Transverse colon (tissue), 4 donors: ENCODE measurements at regions not wholly inside any gene's neighbourhood (a gene's known extent, or its start where the extent isn't known, plus 50 kb on each side); places are given as distances from the start of the nearest gene placed in this dataset.

ENCODE experiments used
- DNase-seq: peaks from one replicate; pipeline ENCODE4 v3.0.0-alpha.2; 2019
- H3K27ac ChIP-seq, 4 donors: fragments of 200-600 bp; sonication (generic); 2 replicates each; pipeline ENCODE4 v1.5.1; 2016 to 2018; ENCODE audit warnings: inconsistent platforms in 4 of 4
- H3K27me3 ChIP-seq: fragments of 200-600 bp; sonication (generic); 2 replicates; pipeline ENCODE4 v1.5.1; 2017; ENCODE audit warnings: inconsistent platforms
- H3K36me3 ChIP-seq, 4 donors: fragments of 200-600 bp; sonication (generic); 2 replicates each; pipeline ENCODE4 v1.5.1; 2017 to 2019; ENCODE audit warnings: inconsistent platforms in 4 of 4
- H3K4me1 ChIP-seq, 4 donors: fragments of 200-600 bp; sonication (generic); 2 replicates each; pipeline ENCODE4 v1.5.1; 2017 to 2020; ENCODE audit warnings: inconsistent platforms in 4 of 4
- H3K4me3 ChIP-seq, 4 donors: fragments of 200-600 bp; sonication (generic); 1 replicate in 1 of 4; 2 replicates in 3 of 4; pipeline versions ENCODE4 v1.5.1 to v1.6.1; 2017 to 2019; ENCODE audit warnings: inconsistent platforms in 4 of 4
- H3K9me3 ChIP-seq, 2 donors: fragments of 200-600 bp; sonication (generic); 2 replicates each; pipeline ENCODE4 v1.5.1; 2017 to 2019; ENCODE audit warnings: inconsistent platforms in 2 of 2
- EP300 ChIP-seq: sonication (generic); formaldehyde crosslinking; IDR thresholded peaks from one replicate; pipeline ENCODE4 v1.6.1; 2017; ENCODE audit warnings: antibody characterized with exemption, low read depth
- POLR2A ChIP-seq: fragments of 450-650 bp; IDR thresholded peaks from one replicate; pipeline ENCODE4 v1.6.1; 2016; ENCODE audit warnings: antibody characterized with exemption, mild to moderate bottlenecking, moderate library complexity
- POLR2AphosphoS5 ChIP-seq, 3 donors: sonication (generic); formaldehyde crosslinking; IDR thresholded peaks; one replicate each; pipeline ENCODE4 v1.6.1; 2016; ENCODE audit warnings: antibody characterized with exemption in 3 of 3
- WGBS, 2 donors: methylation state at CpG; one replicate each; pipeline ENCODE4 v1.1.5; 2018; ENCODE audit warnings: low coverage in 1 of 2; 5-methylcytosine and 5-hydroxymethylcytosine counted together
- in situ Hi-C, 4 donors: fragments of 200-750 bp; cut with MboI; loops; one replicate each; pipeline versions ENCODE4 v1.15.0 to v1.15.1; 2017; ENCODE audit warnings: low sequenced_read_pairs in 3 of 4, low pct_ligation_motif_present in 1 of 4, low pct_unique_long_range_greater_than_20kb in 1 of 4
- intact Hi-C: fragments of 100-400 bp; cut with DNase I; formaldehyde crosslinking; loops from one replicate; pipeline ENCODE4 v1.15.1; 2023; ENCODE audit warnings: low total_unique reads
- TF ChIP-seq, protein P1 (sequence below), 5 experiments: fragments of 200-600 bp in 3 of 5; fragments of 450-650 bp in 2 of 5; sonication (generic) in 3 of 5; IDR thresholded peaks; 1 replicate in 2 of 5; 2 replicates in 3 of 5; pipeline ENCODE4 v1.5.1; 2016 to 2017; ENCODE audit warnings: antibody characterized with exemption in 5 of 5, inconsistent platforms in 3 of 5, mild to moderate bottlenecking in 2 of 5, moderate library complexity in 1 of 5

- in situ Hi-C loops, result no loop called here
- TF ChIP-seq POLR2AphosphoS5 (IDR thresholded peaks at IDR 0.05) (no peak), EP300 (no peak), POLR2A (no peak)
- TF ChIP-seq, protein P1, sequence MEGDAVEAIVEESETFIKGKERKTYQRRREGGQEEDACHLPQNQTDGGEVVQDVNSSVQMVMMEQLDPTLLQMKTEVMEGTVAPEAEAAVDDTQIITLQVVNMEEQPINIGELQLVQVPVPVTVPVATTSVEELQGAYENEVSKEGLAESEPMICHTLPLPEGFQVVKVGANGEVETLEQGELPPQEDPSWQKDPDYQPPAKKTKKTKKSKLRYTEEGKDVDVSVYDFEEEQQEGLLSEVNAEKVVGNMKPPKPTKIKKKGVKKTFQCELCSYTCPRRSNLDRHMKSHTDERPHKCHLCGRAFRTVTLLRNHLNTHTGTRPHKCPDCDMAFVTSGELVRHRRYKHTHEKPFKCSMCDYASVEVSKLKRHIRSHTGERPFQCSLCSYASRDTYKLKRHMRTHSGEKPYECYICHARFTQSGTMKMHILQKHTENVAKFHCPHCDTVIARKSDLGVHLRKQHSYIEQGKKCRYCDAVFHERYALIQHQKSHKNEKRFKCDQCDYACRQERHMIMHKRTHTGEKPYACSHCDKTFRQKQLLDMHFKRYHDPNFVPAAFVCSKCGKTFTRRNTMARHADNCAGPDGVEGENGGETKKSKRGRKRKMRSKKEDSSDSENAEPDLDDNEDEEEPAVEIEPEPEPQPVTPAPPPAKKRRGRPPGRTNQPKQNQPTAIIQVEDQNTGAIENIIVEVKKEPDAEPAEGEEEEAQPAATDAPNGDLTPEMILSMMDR (IDR thresholded peaks at IDR 0.05), result no peak
- no peak for DNase-seq
These were observed 961.6 kb downstream of the MCTP2 start for GRCh38 chr15:95192923-95193322.

GRCh38 chr15:95194746-95195145 is 963.4 kb downstream of the MCTP2 start:
- H3K4me3 ChIP-seq, result no peak overlapping the region
- intact Hi-C loops, result no loop called here
- no peaks in the 10 kb centered on the region for H3K9me3 ChIP-seq
- WGBS, 2 donors, result 63 to 87% methylated on average over 2 to 3 of the region's 3 CpGs
- H3K36me3 ChIP-seq, result no peaks in the 10 kb centered on the region
- TF ChIP-seq, protein P1 (IDR thresholded peaks at IDR 0.05), result no peak
- no peak for TF ChIP-seq POLR2A
- TF ChIP-seq EP300, result no peak
- TF ChIP-seq POLR2AphosphoS5 (IDR thresholded peaks at IDR 0.05), result no peak
- no peak for DNase-seq
- H3K27ac ChIP-seq, result no peak overlapping the region
- in situ Hi-C loops, result no loop called here
- H3K4me1 ChIP-seq, result no peaks in the 10 kb centered on the region
- H3K27me3 ChIP-seq, result no peaks in the 10 kb centered on the region

More at GRCh38 chr15:95192923-95193322, 961.6 kb downstream of the MCTP2 start:
- Histone ChIP-seq H3K27ac (no peak overlapping the region), H3K4me3 (no peak overlapping the region), H3K4me1 (no peaks in the 10 kb centered on the region), H3K9me3 (no peaks in the 10 kb centered on the region), H3K36me3 (no peaks in the 10 kb centered on the region), H3K27me3 (no peaks in the 10 kb centered on the region)
- intact Hi-C loops, result no loop called here

DNA sequence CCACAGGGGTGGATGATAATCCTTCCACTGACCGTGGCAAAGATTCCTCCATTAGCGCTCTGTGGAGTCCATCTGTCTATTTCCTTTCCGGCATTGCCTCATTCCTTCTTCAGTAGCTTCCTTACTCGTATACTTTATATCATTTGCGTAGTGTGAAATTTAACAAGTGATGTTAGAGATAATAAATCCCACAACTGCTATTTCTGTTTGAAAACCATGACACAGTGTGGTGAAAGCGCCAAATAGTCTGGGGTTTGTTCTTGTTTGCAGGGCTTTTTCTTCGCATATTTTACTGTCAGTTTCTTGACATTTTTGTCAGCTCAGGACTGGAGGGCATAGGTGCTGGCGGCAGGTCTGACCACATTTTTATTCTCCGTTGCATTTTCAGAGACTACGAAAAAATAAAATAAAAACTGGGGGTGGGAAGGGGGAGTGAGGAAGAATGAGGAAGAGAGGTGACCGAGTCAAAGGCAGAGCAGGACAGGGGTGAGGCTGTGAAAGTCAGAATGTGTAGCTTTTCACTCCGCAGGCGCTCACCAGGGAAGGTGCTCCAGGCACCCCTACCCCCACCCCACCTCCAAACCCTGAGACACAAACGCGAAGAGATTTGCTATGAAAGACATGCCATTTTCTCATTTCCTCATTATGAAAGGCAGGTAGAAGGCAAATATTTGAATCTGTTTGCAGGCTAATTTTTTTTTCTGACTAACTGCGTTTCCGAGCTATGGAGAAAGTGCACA is 965.0 kb downstream of the MCTP2 start:
- no peaks in the 10 kb centered on the region for H3K4me1 ChIP-seq
- DNase-seq, result no peak

GRCh38 chr15:95202569-95203349 is 971.4 kb downstream of the MCTP2 start:
- H3K27ac ChIP-seq, result no peak overlapping the region
- intact Hi-C loops, result loop anchor here (5.0 kb wide), 1 partner anchor 1975 kb away; no protein-coding TSS in a partner anchor
- in situ Hi-C loops, result no loop called here
- TF ChIP-seq POLR2AphosphoS5 (IDR thresholded peaks at IDR 0.05) (no peak), EP300 (no peak), POLR2A (no peak)
- TF ChIP-seq, protein P1 (IDR thresholded peaks at IDR 0.05), result no peak
- no peaks in the 10 kb centered on the region for H3K4me1 ChIP-seq
- H3K9me3 ChIP-seq, result peaks cover 0 to 12% of the 10 kb centered on the region in 2 donors
- H3K4me3 ChIP-seq, result no peak overlapping the region
- WGBS, 2 donors, result 20 to 79% methylated on average over 1 to 6 of the region's 6 CpGs
- no peaks in the 10 kb centered on the region for H3K36me3 ChIP-seq
- no peaks in the 10 kb centered on the region for H3K27me3 ChIP-seq
- DNase-seq, result no peak

More for the DNA sequence above, 965.0 kb downstream of the MCTP2 start:
- Histone ChIP-seq H3K27me3 (no peaks in the 10 kb centered on the region), H3K36me3 (no peaks in the 10 kb centered on the region), H3K27ac (no peak overlapping the region), H3K9me3 (peaks cover 0 to 3% of the 10 kb centered on the region in 2 donors), H3K4me3 (no peak overlapping the region)
- 59 to 61% methylated on average over 12 to 17 of the region's 17 CpGs for whole genome bisulfite sequencing, 2 donors
- in situ Hi-C loops (no loop called here), intact Hi-C loops (no loop called here)
- TF ChIP-seq POLR2A (no peak), EP300 (no peak), POLR2AphosphoS5 (IDR thresholded peaks at IDR 0.05) (no peak)
- TF ChIP-seq, protein P1 (IDR thresholded peaks at IDR 0.05), result no peak
